ENCODE measurements at regions not wholly inside any gene's neighbourhood (a gene's known extent, or its start where the extent isn't known, plus 50 kb on each side); places are given as distances from the start of the nearest gene placed in this dataset.

DNA sequence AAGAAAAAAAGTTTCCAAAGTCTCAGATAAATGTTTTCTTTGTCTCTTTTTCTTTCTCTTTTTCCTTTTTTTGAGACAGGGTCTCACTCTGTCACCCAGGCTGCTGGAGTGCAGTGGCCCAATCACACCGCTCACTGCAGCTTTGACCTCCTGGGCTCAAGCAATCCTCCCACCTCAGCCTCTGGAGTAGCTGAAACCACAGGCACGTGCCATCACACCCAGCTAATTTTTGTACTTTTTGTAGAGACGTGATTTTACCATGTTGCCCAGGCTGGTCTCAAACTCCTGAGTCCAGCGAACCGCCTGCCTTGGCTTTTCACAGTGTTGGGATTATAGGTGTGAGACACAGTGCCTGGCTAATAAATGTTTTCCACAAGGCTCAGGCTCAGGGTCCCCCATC, 53.3 kb upstream of the KSR1 start:
- FAIRE-seq (no peak), DNase-seq (no peak)
- 87 to 91% (median 88%) methylated on average over 5 of the region's 5 CpGs for WGBS, 3 donors
- no peak overlapping the region for H3K4me3 ChIP-seq (ENCODE audit: low read depth in 1 of 3, low read length in 3 of 3)
- no peak overlapping the region for H3K27ac ChIP-seq (ENCODE audit: low read depth in 1 of 3, low read length in 2 of 3)
- no peaks in the 10 kb centered on the region for H3K9me3 ChIP-seq (ENCODE audit: control insufficient read depth in 2 of 2, insufficient read depth in 1 of 2, low read depth in 1 of 2, low read length in 1 of 2)
- no peaks in the 10 kb centered on the region for H3K4me1 ChIP-seq (ENCODE audit: control insufficient read depth in 3 of 3, insufficient read depth in 2 of 3, low read depth in 1 of 3, low read length in 2 of 3)
- H3K27me3 ChIP-seq (ENCODE audit: control insufficient read depth in 3 of 3, insufficient read depth in 3 of 3, low read length in 3 of 3) = no peaks in the 10 kb centered on the region
- no peaks in the 10 kb centered on the region for H3K36me3 ChIP-seq (ENCODE audit: control insufficient read depth in 3 of 3, insufficient read depth in 2 of 3, low read depth in 1 of 3, low read length in 3 of 3)

GRCh38 chr17:27403480-27404005, 52.7 kb upstream of the KSR1 start:
- Histone ChIP-seq H3K27me3 (ENCODE audit: control insufficient read depth in 3 of 3, insufficient read depth in 3 of 3, low read length in 3 of 3) (no peaks in the 10 kb centered on the region), H3K36me3 (ENCODE audit: control insufficient read depth in 3 of 3, insufficient read depth in 2 of 3, low read depth in 1 of 3, low read length in 3 of 3) (no peaks in the 10 kb centered on the region), H3K9me3 (ENCODE audit: control insufficient read depth in 2 of 2, insufficient read depth in 1 of 2, low read depth in 1 of 2, low read length in 1 of 2) (no peaks in the 10 kb centered on the region), H3K27ac (ENCODE audit: low read depth in 1 of 3, low read length in 2 of 3) (no peak overlapping the region), H3K4me1 (ENCODE audit: control insufficient read depth in 3 of 3, insufficient read depth in 2 of 3, low read depth in 1 of 3, low read length in 2 of 3) (no peaks in the 10 kb centered on the region), H3K4me3 (ENCODE audit: low read depth in 1 of 3, low read length in 3 of 3) (no peak overlapping the region)
- WGBS, 3 donors = 92 to 94% (median 92%) methylated on average over 7 of the region's 7 CpGs
- FAIRE-seq = no peak
- DNase-seq = no peak

DNA sequence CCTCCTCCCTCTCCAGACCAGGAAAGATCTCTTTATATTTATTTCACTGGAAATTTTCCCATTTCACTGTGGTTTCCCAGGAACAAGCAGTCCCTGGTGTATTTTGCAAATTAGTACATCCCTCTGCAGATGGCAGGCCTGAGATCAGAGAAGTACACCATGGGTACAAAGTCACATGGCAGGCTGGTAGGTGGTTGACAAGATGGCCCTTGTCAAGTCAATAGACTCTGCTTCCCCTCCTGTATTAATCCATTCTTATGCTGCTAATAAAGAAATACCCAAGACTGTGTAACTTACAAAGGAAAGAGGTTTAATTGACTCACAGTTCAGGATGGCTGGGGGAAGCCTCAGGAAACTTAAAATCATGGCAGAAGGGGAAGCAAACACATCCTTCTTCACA, 51.6 kb upstream of the KSR1 start:
- FAIRE-seq (no peak), DNase-seq (no peak)
- no peaks in the 10 kb centered on the region for H3K27me3 ChIP-seq (ENCODE audit: control insufficient read depth in 3 of 3, insufficient read depth in 3 of 3, low read length in 3 of 3)
- H3K36me3 ChIP-seq (ENCODE audit: control insufficient read depth in 3 of 3, insufficient read depth in 2 of 3, low read depth in 1 of 3, low read length in 3 of 3) = no peaks in the 10 kb centered on the region
- no peaks in the 10 kb centered on the region for H3K9me3 ChIP-seq (ENCODE audit: control insufficient read depth in 2 of 2, insufficient read depth in 1 of 2, low read depth in 1 of 2, low read length in 1 of 2)
- no peak overlapping the region for H3K4me3 ChIP-seq (ENCODE audit: low read depth in 1 of 3, low read length in 3 of 3)
- H3K4me1 ChIP-seq (ENCODE audit: control insufficient read depth in 3 of 3, insufficient read depth in 2 of 3, low read depth in 1 of 3, low read length in 2 of 3) = peaks cover 0 to 3% (median 0%) of the 10 kb centered on the region in 3 donors
- H3K27ac ChIP-seq (ENCODE audit: low read depth in 1 of 3, low read length in 2 of 3) = no peak overlapping the region

Measured in small intestine (tissue), 7 donors.